ENCODE measurements at regions not wholly inside any gene's neighbourhood (a gene's known extent, or its start where the extent isn't known, plus 50 kb on each side); places are given as distances from the start of the nearest gene placed in this dataset.
"Not testable (repeated sequence)": the region's sequence is repeated elsewhere in the genome, so short reads cannot be mapped to it uniquely, and the experiment has no call there.

DNA sequence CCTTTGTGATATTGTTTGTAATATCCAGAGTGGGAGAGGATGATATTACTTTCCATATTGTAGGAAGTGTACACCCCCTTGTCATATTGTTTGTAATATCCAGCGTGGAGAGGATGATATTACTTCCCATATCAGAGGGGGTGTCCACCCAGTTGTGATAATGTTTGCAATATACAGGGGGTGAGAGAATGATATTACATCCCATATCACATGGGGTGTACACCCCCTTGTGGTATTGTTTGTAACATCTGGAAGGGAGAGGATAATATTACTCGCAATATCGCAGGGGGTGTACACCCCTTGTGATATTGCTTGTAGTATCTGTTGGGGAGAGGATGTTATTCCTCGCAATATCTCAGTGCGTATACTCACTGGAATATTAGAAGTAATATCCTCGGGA, 61.5 kb downstream of the PRSS23 start:
- no CpG with 5 or more reads among the region's 6 CpGs for WGBS (ENCODE audit: insufficient coverage, insufficient read length)
- no peak for DNase-seq (ENCODE audit: low read depth, low spot score)
- Histone ChIP-seq H3K27ac (ENCODE audit: low read length) (no peak overlapping the region), H3K4me1 (ENCODE audit: control insufficient read depth, insufficient read depth, low read length) (no peaks in the 10 kb centered on the region), H3K9me3 (ENCODE audit: control insufficient read depth, insufficient read depth, low read length) (no peaks in the 10 kb centered on the region), H3K36me3 (ENCODE audit: control insufficient read depth, insufficient read depth, low read length) (no peaks in the 10 kb centered on the region), H3K4me3 (ENCODE audit: low read length) (no peak overlapping the region), H3K27me3 (ENCODE audit: control insufficient read depth, insufficient read depth, low read length) (no peaks in the 10 kb centered on the region)

DNA sequence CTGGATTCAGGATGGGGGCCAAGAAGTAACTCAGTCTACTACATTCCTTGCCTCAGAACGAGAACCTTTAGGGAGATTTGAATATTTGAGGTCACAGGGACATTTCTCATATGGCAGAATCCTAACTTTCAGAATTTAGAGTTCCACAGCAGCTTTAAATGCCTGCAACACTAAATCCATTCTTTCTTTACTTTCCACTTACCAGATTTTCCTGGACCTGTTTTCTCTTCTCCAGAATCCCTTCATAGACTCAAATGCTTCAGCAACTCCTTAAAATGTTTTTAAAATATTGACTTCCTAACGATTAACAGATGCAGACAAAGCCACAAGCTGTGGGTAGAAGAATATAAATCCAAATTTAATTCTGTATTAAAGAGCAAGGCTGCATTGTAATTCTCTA, 63.1 kb downstream of the PRSS23 start:
- no peaks in the 10 kb centered on the region for H3K36me3 ChIP-seq (ENCODE audit: control insufficient read depth, insufficient read depth, low read length)
- H3K4me3 ChIP-seq (ENCODE audit: low read length) = no peak overlapping the region
- WGBS (ENCODE audit: insufficient coverage, insufficient read length) = no CpG with 5 or more reads among the region's 2 CpGs
- peaks cover 1% of the 10 kb centered on the region; the same call in 1 of the 2 replicates for H3K27me3 ChIP-seq (ENCODE audit: control insufficient read depth, insufficient read depth, low read length)
- H3K4me1 ChIP-seq (ENCODE audit: control insufficient read depth, insufficient read depth, low read length) = no peaks in the 10 kb centered on the region
- H3K27ac ChIP-seq (ENCODE audit: low read length) = no peak overlapping the region
- no peaks in the 10 kb centered on the region for H3K9me3 ChIP-seq (ENCODE audit: control insufficient read depth, insufficient read depth, low read length)
- no peak for DNase-seq (ENCODE audit: low read depth, low spot score)

DNA sequence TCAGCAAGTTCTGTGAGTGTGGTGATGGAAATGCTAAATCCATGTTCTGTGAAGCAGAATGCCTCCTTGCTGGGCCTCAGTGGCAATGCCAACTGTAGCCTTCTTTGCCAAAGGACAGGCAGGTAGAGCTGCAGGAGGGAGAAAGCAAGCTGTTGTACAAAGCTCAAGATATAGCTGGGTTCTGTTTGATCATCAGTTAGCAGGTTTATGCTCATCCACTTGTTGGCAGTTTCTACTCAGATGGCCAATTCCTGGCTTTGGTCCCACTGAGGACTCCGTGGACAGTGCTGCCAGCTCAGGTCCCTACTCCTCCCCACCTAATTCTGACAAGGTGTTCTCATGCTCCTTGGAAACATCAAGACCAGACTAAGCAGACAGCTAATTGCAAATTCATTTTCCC, 65.1 kb downstream of the PRSS23 start:
- H3K27ac ChIP-seq (ENCODE audit: low read length) = no peak overlapping the region
- no peak for DNase-seq (ENCODE audit: low read depth, low spot score)
- no peaks in the 10 kb centered on the region for H3K36me3 ChIP-seq (ENCODE audit: control insufficient read depth, insufficient read depth, low read length)
- WGBS (ENCODE audit: insufficient coverage, insufficient read length) = no CpG with 5 or more reads among the region's 1 CpG
- H3K9me3 ChIP-seq (ENCODE audit: control insufficient read depth, insufficient read depth, low read length) = no peaks in the 10 kb centered on the region
- H3K27me3 ChIP-seq (ENCODE audit: control insufficient read depth, insufficient read depth, low read length) = peaks cover 1% of the 10 kb centered on the region; the same call in 1 of the 2 replicates
- no peak overlapping the region for H3K4me3 ChIP-seq (ENCODE audit: low read length)
- H3K4me1 ChIP-seq (ENCODE audit: control insufficient read depth, insufficient read depth, low read length) = peaks cover 1% of the 10 kb centered on the region; the same call in 1 of the 2 replicates

DNA sequence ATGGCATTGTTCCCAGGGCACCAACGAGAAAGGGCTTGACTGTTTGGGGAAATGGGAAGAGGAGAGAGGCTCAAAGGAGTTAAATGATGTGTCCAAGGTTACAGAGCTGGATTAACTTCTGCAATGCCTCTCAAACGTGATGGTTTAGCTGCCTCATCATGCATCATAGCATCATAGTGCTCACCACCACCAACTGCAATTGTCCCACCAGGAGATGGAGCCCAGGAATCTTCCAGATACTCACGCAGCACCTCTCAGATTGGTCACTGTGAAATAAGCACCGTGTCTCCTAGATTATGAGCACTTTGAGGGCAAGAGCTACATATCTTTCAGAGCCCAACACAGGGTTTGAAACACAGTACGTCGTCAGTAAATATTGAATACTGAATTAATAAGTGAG, 69.2 kb downstream of the PRSS23 start:
- no CpG with 5 or more reads among the region's 6 CpGs for WGBS (ENCODE audit: insufficient coverage, insufficient read length)
- Histone ChIP-seq H3K4me3 (ENCODE audit: low read length) (no peak overlapping the region), H3K27me3 (ENCODE audit: control insufficient read depth, insufficient read depth, low read length) (peaks cover 1% of the 10 kb centered on the region; the same call in 1 of the 2 replicates), H3K27ac (ENCODE audit: low read length) (no peak overlapping the region), H3K36me3 (ENCODE audit: control insufficient read depth, insufficient read depth, low read length) (no peaks in the 10 kb centered on the region), H3K4me1 (ENCODE audit: control insufficient read depth, insufficient read depth, low read length) (peaks cover 1% of the 10 kb centered on the region; the same call in 1 of the 2 replicates), H3K9me3 (ENCODE audit: control insufficient read depth, insufficient read depth, low read length) (no peaks in the 10 kb centered on the region)
- no peak for DNase-seq (ENCODE audit: low read depth, low spot score)

DNA sequence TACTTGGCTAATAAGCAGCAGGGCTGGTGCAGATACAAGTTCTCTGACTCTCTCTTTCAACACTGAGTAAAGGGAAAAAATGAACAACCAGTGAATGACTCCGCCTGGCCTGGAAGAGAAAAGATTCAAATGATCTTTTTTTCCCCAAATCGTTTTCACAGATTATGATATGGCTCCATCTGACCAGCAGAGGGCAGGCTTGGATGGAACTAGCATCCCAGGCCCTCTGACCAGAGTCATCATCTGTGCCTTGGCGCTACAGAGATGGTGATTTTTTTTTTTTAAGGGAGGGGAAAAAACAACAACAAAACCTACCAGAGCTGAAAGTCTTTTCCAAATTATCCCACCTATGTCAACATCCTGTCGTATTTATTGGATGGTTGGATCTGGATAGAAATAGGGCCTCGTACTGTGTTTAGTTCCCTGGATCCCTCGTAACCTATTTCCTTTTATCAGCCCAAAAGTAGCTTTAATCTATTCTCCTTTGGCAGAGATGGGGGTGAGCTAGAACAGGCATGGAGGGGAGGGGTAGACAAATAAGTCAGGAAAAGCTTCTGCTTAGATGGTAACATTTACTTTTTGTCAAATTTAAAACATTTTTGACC, 69.7 kb downstream of the PRSS23 start:
- Histone ChIP-seq H3K4me1 (ENCODE audit: control insufficient read depth, insufficient read depth, low read length) (peaks cover 1% of the 10 kb centered on the region; the same call in 1 of the 2 replicates), H3K36me3 (ENCODE audit: control insufficient read depth, insufficient read depth, low read length) (no peaks in the 10 kb centered on the region), H3K9me3 (ENCODE audit: control insufficient read depth, insufficient read depth, low read length) (no peaks in the 10 kb centered on the region), H3K4me3 (ENCODE audit: low read length) (no peak overlapping the region), H3K27me3 (ENCODE audit: control insufficient read depth, insufficient read depth, low read length) (peaks cover 1% of the 10 kb centered on the region; the same call in 1 of the 2 replicates), H3K27ac (ENCODE audit: low read length) (no peak overlapping the region)
- peak; percentile 57 for DNase-seq (ENCODE audit: low read depth, low spot score)
- WGBS (ENCODE audit: insufficient coverage, insufficient read length) = no CpG with 5 or more reads among the region's 6 CpGs

DNA sequence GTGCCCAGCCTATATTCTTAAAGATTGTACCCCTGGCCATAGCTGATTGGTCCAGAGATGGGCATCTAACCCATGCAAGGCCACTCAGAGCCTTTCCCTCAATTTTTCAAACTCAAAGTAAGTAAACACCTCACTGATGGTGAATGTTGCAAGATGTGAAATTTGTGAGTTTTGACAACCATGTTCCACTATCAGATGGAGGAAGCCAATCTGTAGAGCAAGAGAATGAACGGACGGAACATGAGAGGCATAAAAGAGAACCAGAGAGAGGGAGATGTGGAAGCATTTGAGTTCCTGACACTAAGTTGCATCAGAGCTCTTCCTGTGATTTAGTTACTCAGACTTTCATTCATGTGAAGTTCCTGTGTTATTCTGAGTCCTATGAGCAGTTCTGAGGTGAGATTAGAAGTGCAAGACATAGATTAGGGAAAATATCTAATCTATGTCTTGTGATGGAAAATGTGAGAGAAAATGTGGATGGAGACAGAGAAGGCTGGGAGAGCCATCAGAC, 73.3 kb downstream of the PRSS23 start:
- H3K27ac ChIP-seq (ENCODE audit: low read length) = no peak overlapping the region
- H3K36me3 ChIP-seq (ENCODE audit: control insufficient read depth, insufficient read depth, low read length) = no peaks in the 10 kb centered on the region
- H3K27me3 ChIP-seq (ENCODE audit: control insufficient read depth, insufficient read depth, low read length) = no peaks in the 10 kb centered on the region
- H3K4me1 ChIP-seq (ENCODE audit: control insufficient read depth, insufficient read depth, low read length) = peaks cover 1% of the 10 kb centered on the region; the same call in 1 of the 2 replicates
- H3K9me3 ChIP-seq (ENCODE audit: control insufficient read depth, insufficient read depth, low read length) = no peaks in the 10 kb centered on the region
- H3K4me3 ChIP-seq (ENCODE audit: low read length) = no peak overlapping the region
- WGBS (ENCODE audit: insufficient coverage, insufficient read length) = no CpG with 5 or more reads among the region's 2 CpGs
- DNase-seq (ENCODE audit: low read depth, low spot score) = no peak

DNA sequence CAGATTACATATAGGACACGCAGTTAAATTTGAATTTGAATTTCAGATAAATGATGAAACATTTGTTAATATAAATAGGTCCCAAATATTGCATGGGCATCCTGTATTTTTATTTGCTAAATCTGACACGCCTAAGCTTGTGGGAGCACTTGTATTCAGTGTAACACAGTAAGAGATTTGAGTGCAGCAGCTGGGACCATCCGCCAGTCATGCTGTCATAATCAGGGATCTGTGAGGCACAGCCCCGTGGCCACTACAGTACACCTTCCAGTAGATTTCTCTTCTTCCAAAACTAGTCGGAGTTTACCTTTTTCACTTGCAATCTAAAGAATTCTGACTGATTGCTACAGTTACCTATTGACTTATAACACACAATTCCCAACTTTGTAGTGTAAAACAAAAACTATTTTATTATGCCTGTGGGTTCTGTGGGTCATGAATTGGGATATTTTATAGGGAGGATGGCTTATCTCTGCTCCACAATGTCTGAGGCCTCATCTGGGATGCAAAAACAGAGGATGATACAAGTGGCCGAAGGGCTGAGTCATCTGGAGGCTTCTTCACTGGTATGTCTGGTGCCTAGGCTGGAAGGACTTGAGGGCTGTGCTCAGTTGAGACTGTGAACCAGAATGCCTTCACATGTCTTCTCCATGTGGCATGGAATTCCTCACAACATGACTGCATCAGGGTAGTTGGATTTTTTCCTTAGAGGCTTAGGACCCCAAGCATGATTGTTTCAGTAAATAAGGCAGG, 74.1 kb downstream of the PRSS23 start:
- Histone ChIP-seq H3K27ac (ENCODE audit: low read length) (no peak overlapping the region), H3K4me3 (ENCODE audit: low read length) (no peak overlapping the region), H3K4me1 (ENCODE audit: control insufficient read depth, insufficient read depth, low read length) (peaks cover 1% of the 10 kb centered on the region; the same call in 1 of the 2 replicates), H3K36me3 (ENCODE audit: control insufficient read depth, insufficient read depth, low read length) (no peaks in the 10 kb centered on the region), H3K9me3 (ENCODE audit: control insufficient read depth, insufficient read depth, low read length) (no peaks in the 10 kb centered on the region), H3K27me3 (ENCODE audit: control insufficient read depth, insufficient read depth, low read length) (no peaks in the 10 kb centered on the region)
- WGBS (ENCODE audit: insufficient coverage, insufficient read length) = no CpG with 5 or more reads among the region's 6 CpGs
- DNase-seq (ENCODE audit: low read depth, low spot score) = no peak

DNA sequence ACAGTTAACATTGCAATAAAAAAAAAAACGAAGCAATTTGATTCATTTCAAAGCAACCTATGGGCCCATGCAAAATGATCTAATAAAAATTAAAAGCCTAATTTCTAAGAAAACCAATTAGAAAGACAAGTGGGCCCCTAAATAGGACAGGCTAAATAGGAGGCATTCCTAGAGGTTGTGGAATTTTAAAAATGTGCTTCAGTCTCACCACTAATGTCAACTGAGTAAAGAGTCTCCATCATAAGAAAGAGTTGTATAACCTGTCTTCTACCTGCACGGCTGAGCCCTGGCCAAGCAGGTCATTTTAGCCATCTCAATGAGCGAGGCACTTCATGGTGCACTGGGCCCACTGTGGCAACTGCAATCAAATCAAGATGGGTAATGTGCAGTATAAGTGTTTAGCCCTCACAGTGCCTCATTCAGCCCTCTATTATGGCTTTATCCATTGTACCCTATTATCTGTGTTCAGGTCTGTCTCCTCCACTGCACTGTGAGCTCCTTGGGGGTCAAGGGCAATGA, 76.4 kb downstream of the PRSS23 start:
- no peaks in the 10 kb centered on the region for H3K36me3 ChIP-seq (ENCODE audit: control insufficient read depth, insufficient read depth, low read length)
- DNase-seq (ENCODE audit: low read depth, low spot score) = no peak
- H3K9me3 ChIP-seq (ENCODE audit: control insufficient read depth, insufficient read depth, low read length) = no peaks in the 10 kb centered on the region
- H3K27me3 ChIP-seq (ENCODE audit: control insufficient read depth, insufficient read depth, low read length) = no peaks in the 10 kb centered on the region
- no CpG with 5 or more reads among the region's 3 CpGs for WGBS (ENCODE audit: insufficient coverage, insufficient read length)
- no peak overlapping the region for H3K27ac ChIP-seq (ENCODE audit: low read length)
- no peak overlapping the region for H3K4me3 ChIP-seq (ENCODE audit: low read length)
- no peaks in the 10 kb centered on the region for H3K4me1 ChIP-seq (ENCODE audit: control insufficient read depth, insufficient read depth, low read length)

DNA sequence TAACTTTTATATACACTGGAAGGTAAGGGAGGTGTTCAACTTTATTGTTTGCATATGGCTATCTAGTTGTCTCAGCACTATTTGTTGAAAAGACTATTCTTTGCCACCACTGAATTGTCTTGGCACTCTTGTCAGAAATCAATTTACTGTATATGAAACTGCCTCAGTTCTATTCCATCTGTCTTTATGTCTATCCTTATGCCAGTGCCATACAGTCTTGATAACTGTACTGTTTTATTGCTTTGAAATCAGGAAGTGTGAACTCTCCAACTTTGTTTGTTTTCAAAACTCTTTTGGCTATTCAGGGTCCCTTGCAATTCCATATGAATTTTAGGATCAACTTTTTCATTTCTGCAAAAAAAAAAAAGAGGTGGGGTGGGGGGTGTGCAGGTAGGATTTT, 77.2 kb downstream of the PRSS23 start:
- Histone ChIP-seq H3K4me1 (ENCODE audit: control insufficient read depth, insufficient read depth, low read length) (no peaks in the 10 kb centered on the region), H3K9me3 (ENCODE audit: control insufficient read depth, insufficient read depth, low read length) (no peaks in the 10 kb centered on the region), H3K4me3 (ENCODE audit: low read length) (no peak overlapping the region), H3K36me3 (ENCODE audit: control insufficient read depth, insufficient read depth, low read length) (no peaks in the 10 kb centered on the region), H3K27me3 (ENCODE audit: control insufficient read depth, insufficient read depth, low read length) (no peaks in the 10 kb centered on the region), H3K27ac (ENCODE audit: low read length) (no peak overlapping the region)
- no peak for DNase-seq (ENCODE audit: low read depth, low spot score)

DNA sequence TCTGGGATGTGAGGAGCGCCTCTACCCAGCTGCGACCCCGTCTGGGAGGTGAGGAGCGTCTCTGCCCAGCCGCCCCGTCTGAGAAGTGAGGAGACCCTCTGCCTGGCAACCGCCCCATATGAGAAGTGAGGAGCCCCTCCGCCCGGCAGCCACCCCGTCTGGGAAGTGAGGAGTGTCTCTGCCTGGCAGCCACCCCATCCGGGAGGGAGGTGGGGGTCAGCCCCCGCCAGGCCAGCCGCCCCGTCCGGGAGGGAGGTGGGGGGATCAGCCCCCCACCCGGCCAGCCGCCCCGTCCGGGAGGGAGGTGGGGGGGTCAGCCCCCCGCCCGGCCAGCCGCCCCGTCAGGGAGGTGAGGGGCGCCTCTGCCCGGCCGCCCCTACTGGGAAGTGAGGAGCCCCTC, 76.0 kb downstream of the FZD4 start:
- H3K36me3 ChIP-seq (ENCODE audit: control insufficient read depth, insufficient read depth, low read length); H3K27me3 ChIP-seq (ENCODE audit: control insufficient read depth, insufficient read depth, low read length); H3K27ac ChIP-seq (ENCODE audit: low read length); DNase-seq (ENCODE audit: low read depth, low spot score); H3K4me3 ChIP-seq (ENCODE audit: low read length); H3K4me1 ChIP-seq (ENCODE audit: control insufficient read depth, insufficient read depth, low read length); H3K9me3 ChIP-seq (ENCODE audit: control insufficient read depth, insufficient read depth, low read length): not testable (repeated sequence)
- no CpG with 5 or more reads among the region's 26 CpGs for WGBS (ENCODE audit: insufficient coverage, insufficient read length)
